ENCODE measurements at regions not wholly inside any gene's neighbourhood (a gene's known extent, or its start where the extent isn't known, plus 50 kb on each side); places are given as distances from the start of the nearest gene placed in this dataset.

GRCh38 chr21:28228636-28228995 is 764.1 kb downstream of the LTN1 start:
- POLR2A ChIA-PET = no interaction called here
- CTCF ChIA-PET = no interaction called here
- no TSS peak for BruUV-seq (replicated peaks)
- ATAC-seq = no peak
- TF ChIP-seq POLR2AphosphoS5 (IDR thresholded peaks at IDR 0.05; ENCODE audit: low read depth, low read length) (no peak), SIN3A (IDR thresholded peaks at IDR 0.05; ENCODE audit: borderline replicate concordance, insufficient read depth, low read depth, low read length) (no peak), CTCF (IDR thresholded peaks at IDR 0.05) (no peak), REST (IDR thresholded peaks at IDR 0.05; ENCODE audit: insufficient read depth in 1 of 2, low read depth in 2 of 2, low read length in 1 of 2) (no peak), TCF7L2 (IDR thresholded peaks at IDR 0.05; ENCODE audit: low read depth, low read length) (no peak)
- in situ Hi-C loops (cut with HindIII; ENCODE audit: low pct_unique_long_range_greater_than_20kb, low sequenced_read_pairs) (no loop called here), intact Hi-C loops (cut with micrococcal nuclease; ENCODE audit: unreplicated experiment) (no loop called here)
- Histone ChIP-seq H3K27me3 (ENCODE audit: control insufficient read depth, insufficient read depth, low read length) (no peaks in the 10 kb centered on the region), H3K27ac (ENCODE audit: low read length) (no peak overlapping the region), H3K9me3 (ENCODE audit: control insufficient read depth, insufficient read depth, low read depth, low read length) (no peaks in the 10 kb centered on the region), H3K4me1 (ENCODE audit: control insufficient read depth, insufficient read depth, low read length) (no peaks in the 10 kb centered on the region), H3K4me3 (ENCODE audit: low read depth in 2 of 2, low read length in 2 of 2) (no peak overlapping the region), H3K36me3 (ENCODE audit: control insufficient read depth, insufficient read depth, low read length) (no peaks in the 10 kb centered on the region)
- no peak for DNase-seq (ENCODE audit: low read depth, low spot score)

GRCh38 chr21:28227881-28228635 is 764.6 kb downstream of the LTN1 start:
- DNase-seq (ENCODE audit: low read depth, low spot score) = no peak
- ATAC-seq = no peak
- no TSS peak for BruUV-seq (replicated peaks)
- intact Hi-C loops (cut with micrococcal nuclease; ENCODE audit: unreplicated experiment) (no loop called here), in situ Hi-C loops (cut with HindIII; ENCODE audit: low pct_unique_long_range_greater_than_20kb, low sequenced_read_pairs) (no loop called here)
- no peak overlapping the region for H3K4me3 ChIP-seq (ENCODE audit: low read depth in 2 of 2, low read length in 2 of 2)
- no peak overlapping the region for H3K27ac ChIP-seq (ENCODE audit: low read length)
- H3K27me3 ChIP-seq (ENCODE audit: control insufficient read depth, insufficient read depth, low read length) = no peaks in the 10 kb centered on the region
- H3K9me3 ChIP-seq (ENCODE audit: control insufficient read depth, insufficient read depth, low read depth, low read length) = no peaks in the 10 kb centered on the region
- no peaks in the 10 kb centered on the region for H3K36me3 ChIP-seq (ENCODE audit: control insufficient read depth, insufficient read depth, low read length)
- ChIA-PET POLR2A (no interaction called here), CTCF (no interaction called here)
- TF ChIP-seq TCF7L2 (IDR thresholded peaks at IDR 0.05; ENCODE audit: low read depth, low read length) = no peak
- TF ChIP-seq SIN3A (IDR thresholded peaks at IDR 0.05; ENCODE audit: borderline replicate concordance, insufficient read depth, low read depth, low read length) = no peak
- no peak for TF ChIP-seq REST (IDR thresholded peaks at IDR 0.05; ENCODE audit: insufficient read depth in 1 of 2, low read depth in 2 of 2, low read length in 1 of 2)
- TF ChIP-seq POLR2AphosphoS5 (IDR thresholded peaks at IDR 0.05; ENCODE audit: low read depth, low read length) = no peak
- TF ChIP-seq CTCF (IDR thresholded peaks at IDR 0.05) = no peak
- H3K4me1 ChIP-seq (ENCODE audit: control insufficient read depth, insufficient read depth, low read length) = no peaks in the 10 kb centered on the region
